Peyer's patch (tissue), 4 donors: ENCODE measurements at regions not wholly inside any gene's neighbourhood (a gene's known extent, or its start where the extent isn't known, plus 50 kb on each side); places are given as distances from the start of the nearest gene placed in this dataset.

Experiments
- POLR2A ChIP-seq, 2 donors: fragments of 450-650 bp; IDR thresholded peaks; one replicate each; pipeline ENCODE4 v1.5.1; 2017; ENCODE audit warnings: antibody characterized with exemption in 2 of 2, mild to moderate bottlenecking in 2 of 2, moderate library complexity in 2 of 2
- TF ChIP-seq, protein P1 (sequence below), 6 experiments: fragments of 450-650 bp in 4 of 6; fragments of 200-600 bp in 2 of 6; sonication (generic) in 1 of 6; IDR thresholded peaks; one replicate each; pipeline ENCODE4 v1.5.1; 2017 to 2019; ENCODE audit warnings: antibody characterized with exemption in 6 of 6, mild to moderate bottlenecking in 3 of 6, moderate library complexity in 1 of 6

DNA sequence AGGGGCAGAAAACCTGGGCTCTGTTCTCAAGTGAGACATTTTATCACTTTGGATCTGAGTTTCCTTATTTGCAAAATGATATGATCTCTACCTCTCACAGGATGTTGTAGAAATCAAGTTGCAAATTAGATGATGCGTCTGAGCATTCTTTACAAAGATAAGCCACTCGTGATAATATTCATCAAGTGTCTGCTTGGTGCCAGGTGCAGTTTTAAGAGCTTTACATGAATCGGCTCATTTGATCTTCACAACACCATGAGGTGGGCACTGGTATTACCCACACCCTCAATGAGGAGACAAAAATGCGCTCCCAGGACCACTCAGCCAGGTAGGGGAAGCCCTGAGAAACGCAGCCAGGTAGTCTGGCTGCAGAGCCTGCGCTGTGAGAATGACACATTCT, 59.1 kb upstream of the CA12 start:
- TF ChIP-seq POLR2A (IDR thresholded peaks at IDR 0.05): no peak
- TF ChIP-seq, protein P1, sequence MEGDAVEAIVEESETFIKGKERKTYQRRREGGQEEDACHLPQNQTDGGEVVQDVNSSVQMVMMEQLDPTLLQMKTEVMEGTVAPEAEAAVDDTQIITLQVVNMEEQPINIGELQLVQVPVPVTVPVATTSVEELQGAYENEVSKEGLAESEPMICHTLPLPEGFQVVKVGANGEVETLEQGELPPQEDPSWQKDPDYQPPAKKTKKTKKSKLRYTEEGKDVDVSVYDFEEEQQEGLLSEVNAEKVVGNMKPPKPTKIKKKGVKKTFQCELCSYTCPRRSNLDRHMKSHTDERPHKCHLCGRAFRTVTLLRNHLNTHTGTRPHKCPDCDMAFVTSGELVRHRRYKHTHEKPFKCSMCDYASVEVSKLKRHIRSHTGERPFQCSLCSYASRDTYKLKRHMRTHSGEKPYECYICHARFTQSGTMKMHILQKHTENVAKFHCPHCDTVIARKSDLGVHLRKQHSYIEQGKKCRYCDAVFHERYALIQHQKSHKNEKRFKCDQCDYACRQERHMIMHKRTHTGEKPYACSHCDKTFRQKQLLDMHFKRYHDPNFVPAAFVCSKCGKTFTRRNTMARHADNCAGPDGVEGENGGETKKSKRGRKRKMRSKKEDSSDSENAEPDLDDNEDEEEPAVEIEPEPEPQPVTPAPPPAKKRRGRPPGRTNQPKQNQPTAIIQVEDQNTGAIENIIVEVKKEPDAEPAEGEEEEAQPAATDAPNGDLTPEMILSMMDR (IDR thresholded peaks at IDR 0.05): no peak
